Fibroblast of upper back skin (primary cell): ENCODE measurements at regions not wholly inside any gene's neighbourhood (a gene's known extent, or its start where the extent isn't known, plus 50 kb on each side); places are given as distances from the start of the nearest gene placed in this dataset.
"Not testable (repeated sequence)": the region's sequence is repeated elsewhere in the genome, so short reads cannot be mapped to it uniquely, and the experiment has no call there.

Source experiments
- DNase-seq: peaks from one replicate; pipeline ENCODE4 v3.0.0-alpha.2; 2013

DNA sequence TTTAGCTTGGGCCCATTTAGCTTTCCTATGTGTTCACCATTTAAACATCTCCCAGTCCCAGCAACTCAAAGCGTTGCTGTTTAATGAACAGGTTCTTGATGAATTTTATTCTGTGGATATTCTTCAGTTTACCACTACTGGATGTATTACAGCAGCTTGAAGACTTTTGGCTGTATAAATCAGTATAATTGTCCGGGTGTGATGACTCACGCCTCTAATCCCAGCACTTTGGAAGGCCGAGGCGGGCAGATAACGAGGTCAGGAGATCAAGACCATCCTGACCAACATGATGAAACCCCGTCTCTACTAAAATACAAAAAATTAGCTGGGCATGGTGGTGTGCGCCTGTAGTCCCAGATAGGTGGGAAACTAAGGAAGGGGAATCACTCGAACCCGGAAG, 1286.7 kb upstream of the EYS start:
- DNase-seq, result not testable (repeated sequence)

- DNase-seq, result no peak
Observed at GRCh38 chr6:66993272-66993671, 1286.2 kb upstream of the EYS start.

GRCh38 chr6:66992660-66993059, 1285.6 kb upstream of the EYS start:
- no peak for DNase-seq

- DNase-seq, result no peak
Observed at GRCh38 chr6:66986940-66987339, 1279.9 kb upstream of the EYS start.

DNA sequence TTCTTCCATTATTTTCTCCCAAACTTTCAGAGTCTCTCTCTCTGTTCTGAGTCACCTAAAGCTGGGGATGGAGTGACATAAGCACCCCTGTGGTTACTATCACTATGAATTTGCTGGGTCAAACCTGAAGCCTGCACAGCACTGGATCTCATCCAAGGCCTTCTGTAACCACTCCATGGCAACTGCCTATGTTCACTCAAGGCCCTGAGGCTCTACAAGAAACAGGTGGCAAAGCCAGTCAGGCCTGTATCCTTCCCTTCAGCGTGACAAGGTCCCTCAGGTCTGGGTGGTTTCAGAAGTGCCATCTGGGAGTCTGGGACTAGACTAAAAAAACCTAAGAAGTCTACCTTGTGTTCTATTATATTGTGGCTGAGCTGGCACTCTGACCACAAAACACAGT, 1278.8 kb upstream of the EYS start:
- DNase-seq, result no peak

DNA sequence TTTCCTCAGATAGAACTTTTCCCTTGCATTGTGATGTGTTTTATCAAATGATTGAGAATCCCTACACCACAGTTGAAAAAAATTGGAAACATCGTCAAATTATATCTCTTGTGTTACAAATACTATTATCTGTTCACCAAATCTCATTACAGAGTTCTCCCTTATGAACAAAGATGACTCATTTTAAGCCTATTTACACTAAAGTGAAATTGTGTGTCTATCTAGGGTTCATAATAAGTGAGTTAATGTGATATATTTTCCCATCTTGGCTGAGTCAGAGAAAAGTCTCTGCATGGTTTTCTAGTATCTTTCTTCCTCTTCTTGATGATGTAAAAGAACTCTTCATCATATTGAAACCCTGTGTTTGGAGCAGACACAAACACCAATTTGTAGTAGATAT, 1263.3 kb upstream of the EYS start:
- DNase-seq, result no peak

DNA sequence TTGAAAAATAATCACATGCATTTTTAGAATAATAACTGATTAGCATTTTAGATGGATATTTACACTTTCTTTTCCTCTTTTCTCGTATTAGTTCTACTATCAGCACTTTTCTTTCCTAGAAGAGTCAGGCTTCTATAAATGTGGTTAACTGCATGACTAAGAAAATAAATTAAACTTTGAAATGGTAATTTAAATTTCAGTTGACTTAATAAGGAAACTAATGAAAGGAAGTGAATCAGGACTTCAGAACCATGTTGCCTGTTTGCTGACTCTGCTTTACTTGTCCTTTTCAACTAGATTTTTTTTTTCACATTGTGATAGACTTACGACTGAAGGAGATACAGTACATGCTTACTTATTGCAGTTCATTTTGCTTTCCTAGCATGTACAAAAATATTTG, 1258.2 kb upstream of the EYS start:
- DNase-seq, result no peak

GRCh38 chr6:66964216-66964615, 1257.2 kb upstream of the EYS start:
- DNase-seq, result no peak

GRCh38 chr6:66962082-66962481, 1255.1 kb upstream of the EYS start:
- DNase-seq, result no peak

- no peak for DNase-seq
Observed at GRCh38 chr6:66961191-66961590, 1254.2 kb upstream of the EYS start.

- DNase-seq, result no peak
Observed at GRCh38 chr6:66949191-66949661, 1242.2 kb upstream of the EYS start.

GRCh38 chr6:66948106-66948505, 1241.1 kb upstream of the EYS start:
- DNase-seq, result peak; percentile 29

DNA sequence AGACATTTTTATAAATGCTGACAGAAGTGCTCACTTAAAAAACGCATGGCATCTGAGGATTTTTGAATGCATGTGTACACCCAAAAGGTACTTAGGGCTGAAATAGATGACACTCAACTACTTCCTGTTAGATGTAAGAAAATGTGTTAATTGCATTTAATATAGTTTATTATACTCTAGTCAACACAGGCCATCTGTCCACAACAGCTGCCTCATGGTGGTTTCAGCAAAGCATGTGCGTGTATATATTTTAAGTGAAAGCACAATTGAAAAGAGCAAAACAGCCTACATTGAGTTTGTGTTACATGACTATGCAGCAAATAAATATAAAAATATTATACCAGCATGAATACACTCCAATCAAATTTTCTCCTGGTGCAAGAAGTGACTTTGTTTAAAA, 1233.0 kb upstream of the EYS start:
- no peak for DNase-seq

DNA sequence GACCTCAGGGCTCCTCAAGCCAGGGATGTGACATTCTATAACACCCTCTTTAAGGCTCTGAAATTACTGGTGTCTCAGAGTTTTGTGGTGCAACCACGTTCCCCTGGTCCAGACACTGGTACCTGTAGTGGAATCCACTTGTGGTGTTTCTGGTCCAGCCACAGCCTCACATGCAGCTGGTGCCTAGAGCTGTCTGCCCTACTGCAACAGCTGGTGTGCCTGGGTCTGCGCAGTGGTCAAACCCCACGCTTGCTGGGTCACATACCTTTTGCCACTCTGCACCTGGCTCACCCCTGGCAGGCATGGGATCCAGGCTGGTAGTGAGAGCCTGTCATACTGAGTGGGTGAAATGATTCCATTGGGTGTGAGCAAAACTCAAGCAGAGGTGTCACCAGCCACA, 1230.2 kb upstream of the EYS start:
- DNase-seq, result no peak

GRCh38 chr6:66935612-66936011, 1228.6 kb upstream of the EYS start:
- DNase-seq, result no peak

- DNase-seq, result no peak
Observed at GRCh38 chr6:66931787-66932186, 1224.8 kb upstream of the EYS start.

GRCh38 chr6:66930559-66931290, 1223.7 kb upstream of the EYS start:
- DNase-seq, result peak; percentile 75

- no peak for DNase-seq
Observed at GRCh38 chr6:66926060-66926459, 1219.0 kb upstream of the EYS start.

- no peak for DNase-seq
Observed at GRCh38 chr6:66913657-66914056, 1206.6 kb upstream of the EYS start.

- no peak for DNase-seq
Observed at GRCh38 chr6:66902457-66902856, 1195.4 kb upstream of the EYS start.

GRCh38 chr6:66900133-66901083, 1193.4 kb upstream of the EYS start:
- peak; percentile 63 for DNase-seq

GRCh38 chr6:66897576-66897975, 1190.5 kb upstream of the EYS start:
- peak; percentile 63 for DNase-seq

GRCh38 chr6:66896415-66896814, 1189.4 kb upstream of the EYS start:
- peak; percentile 9 for DNase-seq

- DNase-seq, result no peak
Observed at GRCh38 chr6:66883453-66883852, 1176.4 kb upstream of the EYS start.
